ENCODE measurements at regions not wholly inside any gene's neighbourhood (a gene's known extent, or its start where the extent isn't known, plus 50 kb on each side); places are given as distances from the start of the nearest gene placed in this dataset.

- no peak for TF ChIP-seq CTCF (optimal IDR thresholded peaks at IDR 0.05 in 1 of 3, IDR thresholded peaks at IDR 0.05 in 1 of 3, conservative IDR thresholded peaks at IDR 0.05 in 1 of 3; ENCODE audit: extremely low read depth in 1 of 3, insufficient read depth in 2 of 3, low read length in 3 of 3)
- TF ChIP-seq EZH2 (IDR thresholded peaks at IDR 0.05; ENCODE audit: low read length): no peak
These were observed 747.5 kb upstream of the RAB6C start for GRCh38 chr2:129231924-129232323.
